Renal pelvis (tissue), 1 donor: ENCODE measurements at regions not wholly inside any gene's neighbourhood (a gene's known extent, or its start where the extent isn't known, plus 50 kb on each side); places are given as distances from the start of the nearest gene placed in this dataset.

Experiments
- DNase-seq: peaks from one replicate; pipeline ENCODE4 v3.0.0-alpha.2; 2013

- no peak for DNase-seq
Measured at GRCh38 chr2:235140801-235141081, 188.9 kb downstream of the SH3BP4 start.

GRCh38 chr2:235141411-235142128, 189.8 kb downstream of the SH3BP4 start:
- no peak for DNase-seq

DNA sequence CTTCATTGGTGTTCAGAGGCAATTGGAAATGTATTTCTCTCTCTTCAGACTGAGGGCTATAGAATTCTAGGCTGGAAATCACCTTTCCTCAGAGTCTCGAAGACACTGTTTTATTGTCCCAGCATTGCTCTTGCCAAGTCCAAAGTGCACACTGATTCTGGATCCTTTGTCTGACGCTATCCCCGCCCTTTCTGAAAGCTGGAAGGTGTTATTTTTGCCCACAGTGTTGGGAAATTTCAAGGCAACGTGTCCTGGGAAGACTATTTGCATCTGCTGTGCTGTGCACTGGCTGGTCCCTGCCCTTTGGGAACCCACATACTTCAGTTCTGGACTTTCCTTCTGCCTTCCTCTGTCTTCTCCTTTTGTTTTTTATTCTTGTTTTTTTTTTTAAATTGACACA, 190.8 kb downstream of the SH3BP4 start:
- no peak for DNase-seq

- DNase-seq: no peak
Measured at GRCh38 chr2:235143789-235144188, 192.0 kb downstream of the SH3BP4 start.

- no peak for DNase-seq
Measured at GRCh38 chr2:235144291-235144690, 192.5 kb downstream of the SH3BP4 start.

DNA sequence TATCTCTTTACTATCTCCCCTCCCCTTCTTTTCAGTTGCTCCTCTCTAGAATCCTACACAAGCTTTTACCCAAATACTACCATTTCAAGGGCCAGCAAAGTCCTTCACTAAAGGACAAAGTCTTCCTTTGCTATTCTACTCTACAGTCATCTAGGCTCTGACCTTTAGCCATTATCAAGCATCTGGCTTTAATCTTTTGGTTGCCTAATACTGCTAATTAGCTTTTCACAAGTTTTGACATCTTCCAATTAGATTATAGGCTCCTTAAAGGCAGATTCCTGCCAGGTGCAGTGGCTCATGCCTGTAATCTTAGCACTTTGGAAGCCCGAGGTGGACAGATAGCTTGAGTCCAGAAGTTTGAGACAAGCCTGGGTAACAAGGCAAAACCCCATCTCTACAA, 194.4 kb downstream of the SH3BP4 start:
- no peak for DNase-seq

DNA sequence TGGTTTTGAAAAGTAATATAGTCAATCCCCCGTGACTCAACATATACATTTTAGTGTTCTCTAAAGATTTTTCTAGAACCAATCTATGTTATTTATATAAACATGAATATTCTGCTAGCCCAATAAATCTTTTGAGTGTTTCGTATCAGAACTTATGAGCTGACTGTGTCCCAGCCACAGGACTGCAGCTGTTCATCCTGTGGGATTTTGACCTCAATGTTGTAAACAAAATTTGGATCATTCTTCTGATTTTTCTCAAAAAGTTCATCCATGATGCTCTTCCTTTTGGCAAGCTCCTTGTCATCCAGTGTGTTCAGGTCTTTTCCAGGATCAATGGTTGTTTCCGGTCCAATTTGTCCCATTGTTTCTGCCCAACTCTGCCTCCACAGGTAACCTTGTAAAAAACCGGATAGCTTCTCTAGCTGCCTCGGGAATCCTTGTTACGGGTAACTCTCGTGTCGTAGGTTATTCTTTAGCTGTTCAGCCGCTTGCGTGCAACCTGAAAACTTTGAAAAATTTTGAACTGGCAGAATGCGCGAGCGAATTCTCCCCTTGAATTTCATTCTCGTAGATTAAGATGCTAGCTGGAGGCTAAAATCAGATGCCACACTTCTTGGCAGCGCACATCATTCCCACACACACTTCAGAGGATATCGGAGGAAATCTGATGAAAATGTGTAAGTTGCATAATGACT, 195.2 kb downstream of the SH3BP4 start:
- DNase-seq: no peak

DNA sequence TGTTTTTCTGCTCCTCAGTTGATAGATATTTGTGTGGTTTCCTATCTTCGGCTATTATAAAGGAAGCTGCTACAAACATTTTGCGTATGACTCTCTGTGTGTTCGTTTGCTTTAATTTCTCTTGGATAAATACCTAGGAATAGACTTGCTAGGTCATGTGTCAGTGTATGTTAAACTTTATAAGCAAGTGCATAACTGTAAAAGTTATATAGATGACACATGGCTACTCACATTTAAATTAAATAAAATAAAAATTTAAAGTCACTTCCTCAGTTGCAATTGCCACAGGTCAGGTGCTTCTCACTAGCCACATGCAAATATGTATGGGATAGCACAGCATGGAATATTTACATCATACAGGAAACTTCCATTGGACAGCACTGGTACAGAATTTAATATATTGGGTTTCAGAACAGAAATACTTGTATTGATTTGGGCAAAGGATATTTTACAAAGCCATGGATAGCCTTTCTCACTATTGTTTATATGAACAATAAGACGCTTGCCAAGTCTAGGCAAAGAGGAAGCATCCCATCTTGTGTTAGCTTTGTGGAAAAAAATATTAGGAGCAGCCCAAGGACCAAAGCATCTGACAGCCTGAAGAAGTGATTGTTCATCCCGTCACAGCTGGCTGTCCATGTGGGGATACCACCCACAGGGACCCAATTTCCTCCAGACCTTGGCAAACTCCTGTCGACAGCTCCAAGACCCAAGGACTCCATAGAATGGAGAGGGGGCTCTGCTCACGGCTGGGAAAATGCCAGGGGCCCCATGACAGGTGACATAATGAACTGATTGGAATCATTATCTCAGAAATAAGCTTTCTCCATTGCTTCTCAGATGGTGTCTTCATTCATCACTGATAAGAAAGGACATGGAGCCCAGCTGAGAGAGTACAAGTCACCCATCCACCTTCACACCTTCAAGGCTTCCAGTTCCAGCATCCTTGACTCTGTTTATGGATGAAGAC, 196.7 kb downstream of the SH3BP4 start:
- no peak for DNase-seq

GRCh38 chr2:235149240-235149659, 197.4 kb downstream of the SH3BP4 start:
- no peak for DNase-seq

GRCh38 chr2:235149736-235150135, 197.9 kb downstream of the SH3BP4 start:
- no peak for DNase-seq

GRCh38 chr2:235151152-235151551, 199.3 kb downstream of the SH3BP4 start:
- DNase-seq: no peak

- no peak for DNase-seq
Measured at GRCh38 chr2:235155163-235155562, 203.3 kb downstream of the SH3BP4 start.

GRCh38 chr2:235156055-235156454, 204.2 kb downstream of the SH3BP4 start:
- DNase-seq: no peak

DNA sequence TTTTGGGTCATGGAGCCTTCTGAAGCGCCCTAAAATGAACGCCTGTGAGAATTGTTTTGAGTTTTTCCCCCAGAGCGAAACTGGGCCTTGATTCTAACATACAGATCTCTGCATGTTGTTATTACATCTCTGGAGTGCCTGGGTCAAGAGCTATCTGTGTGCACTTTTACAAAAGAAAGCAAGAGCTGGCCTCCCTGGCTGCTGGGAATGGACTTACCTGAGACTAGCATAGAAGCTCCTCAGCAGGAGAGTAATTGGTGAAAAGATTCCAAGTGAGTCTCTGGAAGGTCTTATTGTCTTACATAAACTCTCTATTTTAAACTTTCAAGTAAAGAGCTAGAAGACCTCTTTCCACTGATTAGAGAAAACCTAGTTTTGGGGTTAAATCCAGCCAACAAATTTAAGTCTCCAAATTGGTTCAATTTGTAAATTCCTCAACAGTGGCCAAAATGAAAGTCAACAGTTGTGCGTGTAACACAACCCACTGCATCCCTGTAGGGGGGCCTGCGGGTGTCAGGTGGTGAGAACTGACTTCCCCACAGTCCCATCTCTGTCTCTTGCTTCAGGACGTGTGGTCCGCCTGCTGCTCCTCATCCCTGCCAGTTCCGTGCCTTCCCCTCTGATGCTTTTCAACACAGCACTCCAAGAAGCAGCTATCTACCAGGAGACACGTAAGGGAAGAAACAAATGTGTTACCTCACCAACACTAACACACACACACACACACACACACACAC, 206.1 kb downstream of the SH3BP4 start:
- no peak for DNase-seq

DNA sequence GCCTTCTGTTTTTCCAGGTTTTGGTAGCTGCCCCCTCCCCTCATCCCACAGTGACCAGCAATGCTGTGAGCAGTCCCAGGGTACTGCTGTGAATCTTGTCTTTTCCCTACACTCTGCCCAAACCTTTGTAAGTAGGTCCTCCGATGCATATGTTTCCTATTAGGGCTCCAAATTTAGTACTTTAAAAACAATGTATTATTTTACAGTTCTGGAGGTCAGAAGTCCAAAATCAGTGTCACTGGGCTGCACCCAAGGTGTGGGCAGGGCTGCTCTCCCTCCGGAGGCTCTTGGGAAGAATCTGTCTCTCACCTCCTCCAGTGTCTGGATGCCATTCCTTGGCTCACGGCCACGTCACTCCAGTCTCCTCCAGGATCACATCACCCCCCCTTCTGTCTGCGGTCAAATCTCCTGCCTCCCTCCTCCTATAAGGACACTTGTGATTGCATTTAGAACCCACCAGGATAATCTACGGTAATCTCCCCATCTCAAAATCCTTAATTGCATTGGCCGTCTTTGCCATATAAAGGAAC, 208.5 kb downstream of the SH3BP4 start:
- DNase-seq: no peak

- DNase-seq: no peak
Measured at GRCh38 chr2:235161565-235161964, 209.7 kb downstream of the SH3BP4 start.

- DNase-seq: no peak
Measured at GRCh38 chr2:235162082-235162836, 210.4 kb downstream of the SH3BP4 start.

GRCh38 chr2:235162837-235163197, 211.0 kb downstream of the SH3BP4 start:
- DNase-seq: no peak

- no peak for DNase-seq
Measured at GRCh38 chr2:235165136-235165535, 213.3 kb downstream of the SH3BP4 start.

GRCh38 chr2:235165631-235166030, 213.8 kb downstream of the SH3BP4 start:
- no peak for DNase-seq
